GF-D8 (cell line): ENCODE measurements at regions not wholly inside any gene's neighbourhood (a gene's known extent, or its start where the extent isn't known, plus 50 kb on each side); places are given as distances from the start of the nearest gene placed in this dataset.

Experiments used
- DNase-seq: peaks from one replicate; lab custom pipeline; 2025; lab: John Stamatoyannopoulos, UW

GRCh38 chr9:75414371-75415160, 326.3 kb downstream of the OSTF1 start:
- no peak for DNase-seq

DNA sequence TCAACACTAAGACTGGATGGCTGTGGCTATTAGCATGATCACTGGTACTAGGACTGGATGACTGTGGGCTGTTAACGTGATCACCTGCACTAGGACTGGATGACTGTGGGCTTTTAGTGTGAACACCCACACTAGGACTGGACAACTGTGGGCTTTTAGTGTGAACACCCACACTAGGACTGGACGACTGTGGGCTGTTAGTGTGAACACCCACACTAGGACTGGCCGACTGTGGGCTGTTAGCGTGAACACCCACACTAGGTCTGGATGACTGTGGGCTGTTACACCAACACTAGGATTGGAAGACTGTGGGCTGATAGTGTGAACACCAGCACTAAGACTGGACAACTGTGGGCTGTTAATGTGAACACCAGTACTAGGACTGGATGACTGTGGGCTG, 329.2 kb downstream of the OSTF1 start:
- DNase-seq, result no peak

- DNase-seq, result no peak
Measured at GRCh38 chr9:75418518-75418917, 330.2 kb downstream of the OSTF1 start.

DNA sequence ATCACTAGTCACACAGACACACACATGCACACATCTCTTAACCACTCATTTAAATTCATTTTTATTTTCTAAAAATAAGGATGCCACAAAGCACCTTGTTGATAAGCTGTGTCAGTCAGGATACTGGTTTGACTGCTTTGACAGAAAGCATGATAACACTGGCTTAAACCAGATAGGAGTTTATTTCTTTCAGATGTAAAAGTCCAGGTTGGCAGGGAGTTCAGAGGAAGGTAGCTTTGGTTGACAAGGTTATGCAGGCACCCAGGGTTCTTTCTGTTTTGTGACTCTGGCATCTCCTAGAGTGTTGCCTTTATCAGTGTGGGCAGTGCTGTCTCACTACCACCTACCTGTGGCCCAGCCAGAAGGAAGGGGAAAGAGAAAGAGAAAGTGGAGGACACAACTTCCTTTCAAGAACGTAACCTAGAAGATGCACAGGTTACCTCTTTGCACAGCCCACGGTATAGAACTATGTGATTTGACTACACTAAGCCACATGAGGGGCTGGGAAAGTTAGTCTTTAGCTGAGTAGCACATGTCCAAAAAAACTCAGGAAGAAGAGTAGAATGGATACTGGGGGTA, 334.7 kb downstream of the OSTF1 start:
- DNase-seq, result no peak

DNA sequence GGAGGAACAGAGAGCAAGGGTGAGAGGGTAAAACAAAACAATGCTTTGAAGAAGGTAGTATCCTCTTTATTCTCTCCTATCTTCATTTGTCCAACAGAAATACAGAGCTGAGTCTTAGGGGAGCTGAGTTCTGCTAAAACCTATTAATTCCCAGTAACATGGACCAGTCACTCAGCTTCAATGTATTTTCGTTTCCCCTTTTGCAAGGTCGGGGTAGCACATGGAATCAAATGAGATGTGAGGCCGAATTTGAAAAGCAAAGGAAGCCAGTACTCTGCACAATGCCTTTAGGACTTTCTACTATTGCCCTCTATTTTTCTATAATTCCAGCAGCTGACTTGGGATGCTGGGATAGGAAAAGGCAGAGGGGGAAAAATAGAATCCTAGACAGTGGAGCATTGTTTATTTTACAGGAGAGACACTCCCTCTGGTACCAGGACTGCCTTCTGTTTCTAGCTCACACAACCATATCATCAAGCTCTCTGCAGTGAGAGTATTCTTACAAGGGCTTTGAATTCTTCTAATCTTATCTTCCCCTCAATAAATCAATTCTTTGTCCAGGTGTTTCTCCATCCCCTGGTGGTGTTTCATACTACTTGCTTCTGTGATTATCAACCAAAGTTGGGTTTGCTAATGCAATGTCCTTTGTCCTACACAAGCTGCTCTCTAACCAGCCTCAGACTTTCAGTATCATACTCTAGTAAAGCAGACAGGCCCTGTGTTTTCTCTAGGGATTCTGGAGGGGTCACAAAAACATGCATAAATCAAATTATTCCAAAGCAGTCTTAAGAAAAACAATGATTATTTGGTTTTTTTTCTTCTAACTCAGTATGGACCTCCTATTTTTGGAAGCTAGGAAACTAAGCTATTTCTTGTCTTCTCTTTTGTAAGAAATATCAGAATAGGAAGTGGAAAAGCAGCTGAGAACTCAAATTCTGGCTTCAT, 341.5 kb downstream of the OSTF1 start:
- DNase-seq, result no peak

GRCh38 chr9:75431375-75431774, 343.1 kb downstream of the OSTF1 start:
- DNase-seq, result no peak

DNA sequence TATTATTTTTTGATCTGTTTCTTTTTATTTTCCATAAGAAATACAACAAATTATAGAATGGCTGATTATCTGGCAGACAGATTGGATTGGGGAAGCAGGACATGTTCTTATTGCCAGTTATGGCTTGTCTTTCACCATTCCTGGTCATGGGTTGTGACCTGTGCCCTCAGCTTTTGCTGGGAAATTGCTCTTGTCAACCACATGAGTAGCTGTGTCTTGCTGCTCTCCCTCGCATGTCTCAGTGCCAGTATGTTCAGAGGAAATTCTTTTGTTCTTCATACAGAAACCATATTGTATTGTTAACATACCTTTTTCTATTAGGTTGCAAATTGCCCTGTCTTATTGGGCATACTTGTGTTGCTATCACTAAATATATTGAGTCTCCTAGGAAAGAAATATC, 344.1 kb downstream of the OSTF1 start:
- DNase-seq, result no peak

DNA sequence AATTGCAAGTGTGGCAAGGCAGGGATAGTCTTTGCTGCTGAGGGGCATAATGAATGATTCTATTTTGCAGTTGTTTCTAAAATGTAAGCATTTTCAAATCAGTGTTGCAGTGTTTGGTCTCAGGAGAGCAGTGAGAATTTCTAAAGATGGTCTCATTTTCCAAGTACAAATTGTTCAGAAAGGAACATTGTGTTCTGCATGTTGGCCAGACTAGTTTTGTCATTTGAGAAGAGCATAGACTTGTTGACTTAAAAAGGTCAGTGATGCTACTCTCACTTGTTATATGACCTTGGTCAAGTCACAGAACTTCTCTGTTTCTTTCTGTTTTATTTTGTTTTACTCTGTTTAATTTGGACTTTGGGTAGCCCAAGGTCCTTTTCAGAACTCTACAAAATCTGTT, 344.6 kb downstream of the OSTF1 start:
- no peak for DNase-seq

DNA sequence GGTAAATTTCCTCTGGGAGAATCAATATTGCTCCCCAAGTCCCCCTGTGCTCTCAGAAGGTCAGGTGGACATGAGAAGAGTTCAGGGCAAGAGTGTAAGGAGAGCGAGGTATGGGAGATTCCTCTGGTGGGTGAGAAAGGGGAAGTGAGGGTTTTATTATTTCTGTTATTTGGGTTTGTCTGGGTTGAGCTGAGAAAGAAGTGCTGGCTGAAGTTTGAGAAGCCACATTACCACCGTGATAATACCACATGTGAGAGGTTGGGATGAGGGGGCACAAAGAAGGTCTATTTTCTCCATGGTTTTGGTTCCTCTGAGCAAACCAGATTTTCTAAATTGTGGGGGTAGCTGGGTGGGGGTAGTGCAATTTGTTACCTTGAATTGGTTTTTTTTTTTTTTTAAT, 350.4 kb downstream of the OSTF1 start:
- no peak for DNase-seq

DNA sequence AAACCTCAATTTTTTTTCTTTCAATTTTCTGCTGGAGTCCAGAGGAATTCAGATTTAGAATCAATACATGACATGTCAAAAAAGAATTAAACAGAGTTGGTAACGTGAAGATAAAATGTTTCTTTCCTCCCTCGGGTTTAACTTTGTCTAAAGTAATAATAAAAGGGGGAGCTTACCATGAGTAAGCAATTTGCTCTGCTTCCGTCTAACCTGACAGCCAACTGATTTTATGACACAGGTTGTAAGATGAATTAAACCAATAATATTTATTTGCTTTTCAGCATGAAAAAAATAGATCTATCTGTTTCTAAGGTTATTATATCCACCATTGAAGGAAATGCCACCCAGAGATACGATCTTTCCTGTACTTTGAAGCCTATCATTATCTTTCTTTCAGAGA, 352.6 kb downstream of the OSTF1 start:
- DNase-seq, result no peak

GRCh38 chr9:75445144-75445543, 356.8 kb downstream of the OSTF1 start:
- no peak for DNase-seq

DNA sequence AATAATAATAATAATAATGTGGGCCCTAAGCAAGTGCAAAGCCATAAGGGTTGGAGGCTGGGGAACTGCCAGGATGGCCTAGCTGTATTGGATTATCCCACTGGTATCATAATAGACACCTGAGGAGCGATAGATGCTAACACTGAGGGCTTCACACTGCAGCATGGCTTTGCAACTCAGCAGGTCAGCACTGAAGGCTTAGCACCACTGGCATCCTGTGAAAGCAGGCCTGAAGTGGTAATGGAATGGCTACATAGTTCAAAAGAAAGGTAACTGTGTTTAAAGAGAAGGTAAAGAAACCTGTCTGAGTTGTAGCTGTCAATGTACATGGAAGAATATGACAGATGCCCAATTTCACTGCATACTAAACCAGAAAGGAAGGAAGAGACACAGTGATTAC, 359.0 kb downstream of the OSTF1 start:
- no peak for DNase-seq

DNA sequence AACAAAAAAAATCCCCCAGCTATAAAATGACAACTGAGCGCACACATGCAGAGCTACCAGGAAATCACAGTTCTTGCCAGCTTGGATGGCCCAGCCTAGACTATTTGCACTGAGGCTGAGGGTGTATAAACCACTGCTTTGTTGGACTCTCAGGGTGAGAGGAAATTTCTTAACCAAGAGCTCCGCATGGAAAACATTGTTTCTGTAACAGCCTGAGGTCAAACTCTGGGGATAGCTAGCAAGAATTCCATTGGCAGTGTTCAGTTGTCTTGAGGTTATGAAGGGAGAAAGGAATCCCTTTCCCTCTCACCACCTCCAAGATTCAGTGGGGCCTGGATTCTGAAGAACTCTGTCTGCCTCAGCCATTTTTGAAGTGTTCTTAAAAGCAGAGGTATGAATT, 360.0 kb downstream of the OSTF1 start:
- no peak for DNase-seq

- DNase-seq, result no peak
Measured at GRCh38 chr9:75448955-75449354, 360.6 kb downstream of the OSTF1 start.

DNA sequence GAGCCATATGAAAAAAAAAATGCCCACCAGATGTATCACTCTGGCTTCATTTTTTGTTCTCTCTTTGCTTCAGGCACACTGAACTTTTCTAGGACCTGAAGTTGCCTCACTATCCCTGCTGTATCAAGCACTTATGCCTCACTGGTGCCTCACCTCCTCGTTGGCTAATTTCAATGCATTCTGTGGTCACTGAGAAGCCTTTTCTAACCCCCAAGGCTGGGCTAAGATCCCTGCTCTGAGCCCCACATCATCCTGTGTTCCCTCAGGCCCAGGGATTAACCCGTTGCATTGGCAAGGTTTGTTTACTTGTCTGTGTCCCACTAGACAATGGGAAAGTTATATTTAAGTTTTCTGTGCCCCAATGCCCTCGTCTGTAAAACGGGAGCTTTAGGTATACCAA, 362.7 kb downstream of the OSTF1 start:
- DNase-seq, result no peak

GRCh38 chr9:75451505-75451904, 363.2 kb downstream of the OSTF1 start:
- DNase-seq, result no peak

GRCh38 chr9:75452512-75452911, 364.2 kb downstream of the OSTF1 start:
- no peak for DNase-seq

DNA sequence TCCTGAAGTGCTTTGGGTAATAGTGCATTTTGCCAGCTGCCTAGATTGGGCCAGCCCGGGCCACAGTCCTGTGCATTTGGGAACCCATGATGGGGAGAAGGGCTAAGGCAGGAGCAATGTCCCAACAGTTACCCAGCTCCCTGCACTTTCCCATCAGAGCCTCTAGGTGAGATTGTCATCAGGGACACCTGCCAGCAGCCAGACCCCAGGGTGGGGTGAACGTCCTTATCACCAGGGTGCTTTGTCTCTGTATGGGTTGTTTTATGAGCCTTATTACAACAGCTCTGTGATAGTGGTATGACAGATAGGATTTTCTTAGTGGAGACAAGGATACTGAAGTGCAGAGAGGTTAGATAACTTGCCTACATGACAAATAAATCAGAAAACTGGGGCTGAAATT, 365.7 kb downstream of the OSTF1 start:
- DNase-seq, result no peak

DNA sequence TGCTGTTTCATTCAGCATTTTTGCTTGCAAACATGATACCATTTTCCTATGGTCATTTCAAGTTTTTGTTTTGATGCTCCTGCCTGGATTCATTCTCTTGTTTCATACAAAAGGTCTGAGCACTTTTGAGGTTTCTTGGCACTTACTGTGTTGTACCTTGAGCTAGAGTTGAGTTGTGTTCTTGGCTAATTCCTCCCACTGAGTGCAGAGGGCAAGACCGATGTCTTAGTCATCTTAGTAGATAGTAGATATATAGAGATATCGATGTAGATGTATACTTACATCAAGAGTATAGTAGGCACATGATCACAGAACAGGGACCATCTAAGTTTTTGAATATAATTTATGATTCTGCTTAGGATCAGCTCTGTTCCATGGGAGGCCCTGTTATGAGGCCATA, 366.6 kb downstream of the OSTF1 start:
- DNase-seq, result no peak

DNA sequence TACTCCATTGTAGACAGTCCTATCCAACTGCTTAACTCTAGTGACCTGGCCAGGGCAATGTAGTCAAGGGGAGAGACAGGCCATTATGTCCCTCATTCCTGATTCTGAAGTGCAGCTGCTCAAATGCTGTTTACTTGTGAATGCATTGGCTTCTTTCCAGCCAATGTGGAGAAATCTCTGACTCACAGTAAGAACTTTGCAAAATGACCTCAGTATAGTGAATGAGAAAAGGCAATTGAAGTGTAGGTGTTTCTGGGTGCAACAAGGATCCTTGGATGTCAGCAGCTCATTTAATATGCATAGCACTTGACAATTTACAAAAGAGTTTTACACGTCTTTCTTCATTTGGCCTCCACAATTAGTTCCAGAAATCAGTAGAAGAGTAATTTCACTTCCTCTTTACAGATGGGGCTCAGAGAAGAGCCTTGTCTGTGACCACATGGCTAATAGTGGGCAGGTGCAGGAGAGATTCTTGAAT, 367.2 kb downstream of the OSTF1 start:
- DNase-seq, result no peak

- no peak for DNase-seq
Measured at GRCh38 chr9:75456698-75457097, 368.4 kb downstream of the OSTF1 start.

DNA sequence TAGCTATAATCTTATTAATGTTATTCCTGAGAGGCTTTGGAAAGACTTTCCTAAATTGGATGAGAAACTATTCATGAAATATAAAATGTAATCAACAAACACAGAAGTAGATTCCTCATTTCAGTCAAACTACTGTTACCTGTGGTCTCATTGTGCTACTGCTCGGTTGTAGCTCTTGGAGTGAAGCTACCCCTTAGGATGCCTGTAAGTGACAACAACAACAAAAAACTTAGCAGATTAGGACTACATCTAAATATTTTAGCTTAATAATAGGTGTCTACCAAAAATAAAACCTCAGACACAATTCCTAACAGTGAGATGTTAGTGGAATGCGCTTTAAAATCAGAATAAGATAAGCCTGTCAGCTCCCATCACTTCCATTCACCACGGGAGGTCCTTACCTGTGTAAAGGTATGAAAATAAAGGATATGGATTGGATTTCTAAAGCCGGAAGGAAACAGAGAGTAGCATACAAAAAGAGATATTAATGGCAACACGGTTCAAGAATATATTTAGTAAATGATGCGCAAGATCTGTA, 369.2 kb downstream of the OSTF1 start:
- DNase-seq, result no peak
